OCI-LY1 (cell line): ENCODE measurements at regions not wholly inside any gene's neighbourhood (a gene's known extent, or its start where the extent isn't known, plus 50 kb on each side); places are given as distances from the start of the nearest gene placed in this dataset.

Experiments
- EZH2 ChIP-seq: fragments of 200-600 bp; sonication (generic), shearing (Covaris generic); IDR thresholded peaks from 2 replicates; pipeline ENCODE4 v1.8.0; 2017; ENCODE audit warnings: borderline replicate concordance, mixed run types, mild to moderate bottlenecking, antibody characterized with exemption, low read length, moderate library complexity, mixed read lengths
- TF ChIP-seq, protein P1 (sequence below): fragments of 200-600 bp; sonication (generic), shearing (Covaris generic); IDR thresholded peaks from 2 replicates; pipeline ENCODE4 v1.5.1; 2017; ENCODE audit warnings: mild to moderate bottlenecking, antibody characterized with exemption, low read length, moderate library complexity, mixed read lengths

DNA sequence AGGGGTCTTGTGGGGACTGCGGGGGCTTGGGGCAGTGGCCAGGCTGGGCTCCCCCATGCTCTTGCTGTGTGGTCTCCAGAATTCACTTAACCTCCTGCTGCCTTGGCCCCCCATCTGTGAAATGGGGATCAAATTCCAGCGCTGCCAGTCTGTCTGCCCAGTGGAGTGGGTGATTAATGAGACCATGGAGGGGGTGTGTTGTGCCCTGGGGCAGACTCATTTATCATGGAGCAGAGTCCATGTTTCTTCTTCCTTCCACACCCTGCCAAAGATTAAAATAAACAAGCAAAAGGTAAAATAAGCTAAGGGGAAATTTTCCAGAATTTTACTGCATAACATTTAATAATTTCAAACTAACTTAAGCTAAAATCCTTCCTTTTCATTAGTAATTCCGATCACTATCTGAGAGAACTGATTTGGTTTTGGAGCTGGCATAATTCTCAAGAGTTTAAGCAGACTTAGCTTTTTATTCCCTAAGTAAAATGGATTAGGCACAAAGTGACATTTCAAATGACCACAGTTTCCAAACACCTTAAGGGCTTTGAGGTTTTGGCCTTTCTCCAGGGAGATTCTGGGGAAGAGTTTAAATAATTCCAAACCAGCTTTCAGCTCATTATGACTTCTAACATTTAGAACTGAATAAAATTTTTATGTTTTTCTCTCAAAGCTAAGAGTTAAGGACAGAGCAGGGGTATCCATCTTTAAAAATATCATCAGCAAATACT is 211.9 kb downstream of the CXCL12 start:
- TF ChIP-seq EZH2 = no peak
- TF ChIP-seq, protein P1, sequence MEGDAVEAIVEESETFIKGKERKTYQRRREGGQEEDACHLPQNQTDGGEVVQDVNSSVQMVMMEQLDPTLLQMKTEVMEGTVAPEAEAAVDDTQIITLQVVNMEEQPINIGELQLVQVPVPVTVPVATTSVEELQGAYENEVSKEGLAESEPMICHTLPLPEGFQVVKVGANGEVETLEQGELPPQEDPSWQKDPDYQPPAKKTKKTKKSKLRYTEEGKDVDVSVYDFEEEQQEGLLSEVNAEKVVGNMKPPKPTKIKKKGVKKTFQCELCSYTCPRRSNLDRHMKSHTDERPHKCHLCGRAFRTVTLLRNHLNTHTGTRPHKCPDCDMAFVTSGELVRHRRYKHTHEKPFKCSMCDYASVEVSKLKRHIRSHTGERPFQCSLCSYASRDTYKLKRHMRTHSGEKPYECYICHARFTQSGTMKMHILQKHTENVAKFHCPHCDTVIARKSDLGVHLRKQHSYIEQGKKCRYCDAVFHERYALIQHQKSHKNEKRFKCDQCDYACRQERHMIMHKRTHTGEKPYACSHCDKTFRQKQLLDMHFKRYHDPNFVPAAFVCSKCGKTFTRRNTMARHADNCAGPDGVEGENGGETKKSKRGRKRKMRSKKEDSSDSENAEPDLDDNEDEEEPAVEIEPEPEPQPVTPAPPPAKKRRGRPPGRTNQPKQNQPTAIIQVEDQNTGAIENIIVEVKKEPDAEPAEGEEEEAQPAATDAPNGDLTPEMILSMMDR = no peak
